ENCODE measurements at regions not wholly inside any gene's neighbourhood (a gene's known extent, or its start where the extent isn't known, plus 50 kb on each side); places are given as distances from the start of the nearest gene placed in this dataset.
"Not testable (repeated sequence)": the region's sequence is repeated elsewhere in the genome, so short reads cannot be mapped to it uniquely, and the experiment has no call there.

DNA sequence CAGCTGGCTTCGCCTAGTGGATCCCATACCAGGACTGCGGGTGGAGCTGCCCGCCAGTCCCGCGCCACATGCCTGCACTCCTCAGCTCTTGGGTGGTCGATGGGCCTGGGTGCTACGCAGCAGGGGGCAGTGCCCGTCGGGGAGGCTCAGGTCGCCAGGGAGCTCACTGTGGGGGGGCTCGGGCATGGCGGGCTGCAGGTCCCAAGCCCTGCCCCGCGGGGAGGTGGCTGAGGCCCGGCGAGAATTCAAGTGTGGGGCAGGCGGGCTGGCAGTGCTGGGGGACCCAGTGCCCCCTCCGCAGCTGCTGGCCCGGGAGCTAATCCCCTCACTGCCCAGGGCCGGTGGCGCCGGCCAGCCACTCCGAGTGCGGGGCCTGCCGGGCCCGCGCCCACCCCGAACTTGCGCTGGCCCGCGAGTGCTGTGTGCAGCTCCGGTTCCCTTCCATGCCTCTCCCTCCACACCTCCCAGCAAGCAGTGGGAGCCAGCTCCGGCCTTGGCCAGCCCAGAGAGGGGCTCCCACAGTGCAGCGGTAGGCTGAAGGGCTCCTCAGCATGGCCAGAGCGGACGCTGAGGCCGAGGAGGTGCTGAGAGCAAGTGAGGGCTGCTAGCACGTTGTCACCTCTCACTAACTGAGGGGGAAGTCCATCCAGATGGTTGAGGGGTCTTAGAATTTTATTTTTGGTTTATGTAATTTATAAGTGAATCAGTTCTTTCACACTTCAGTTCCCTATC is 85.2 kb upstream of the HMCN1 start:
- Histone ChIP-seq H3K79me1 (ENCODE audit: low read length) (no peaks in the 10 kb centered on the region), H3K56ac (ENCODE audit: low read length) (no peak overlapping the region), H3K18ac (ENCODE audit: low read length) (no peak overlapping the region), H2BK5ac (ENCODE audit: low read length) (no peak overlapping the region), H2BK120ac (ENCODE audit: low read depth, low read length) (no peak overlapping the region), H3K36me3 (ENCODE audit: control insufficient read depth, insufficient read depth, low read length) (no peaks in the 10 kb centered on the region), H3K4ac (ENCODE audit: low read depth, low read length) (no peak overlapping the region), H3K27ac (ENCODE audit: low read depth, low read length) (no peak overlapping the region), H3K23ac (ENCODE audit: low read length) (no peak overlapping the region), H2BK15ac (replicated peaks; ENCODE audit: low read depth) (no peak overlapping the region), H3K79me2 (ENCODE audit: control insufficient read depth, insufficient read depth, low read length) (no peaks in the 10 kb centered on the region), H4K8ac (ENCODE audit: low read depth, low read length) (no peak overlapping the region), H3K9ac (ENCODE audit: low read length) (no peak overlapping the region), H3K27me3 (ENCODE audit: insufficient read depth, low read length, poor library complexity) (no peaks in the 10 kb centered on the region), H3K4me3 (ENCODE audit: low read length) (no peak overlapping the region), H3K4me2 (ENCODE audit: low read length) (no peak overlapping the region), H3K4me1 (ENCODE audit: control insufficient read depth, low read depth, low read length) (no peaks in the 10 kb centered on the region), H2AK5ac (ENCODE audit: low read length) (no peak overlapping the region), H4K5ac (ENCODE audit: low read length) (no peak overlapping the region)
- WGBS (ENCODE audit: extremely low coverage, insufficient coverage, low lambda C conversion rate), result no CpG with 5 or more reads among the region's 38 CpGs
- DNase-seq, result no peak

DNA sequence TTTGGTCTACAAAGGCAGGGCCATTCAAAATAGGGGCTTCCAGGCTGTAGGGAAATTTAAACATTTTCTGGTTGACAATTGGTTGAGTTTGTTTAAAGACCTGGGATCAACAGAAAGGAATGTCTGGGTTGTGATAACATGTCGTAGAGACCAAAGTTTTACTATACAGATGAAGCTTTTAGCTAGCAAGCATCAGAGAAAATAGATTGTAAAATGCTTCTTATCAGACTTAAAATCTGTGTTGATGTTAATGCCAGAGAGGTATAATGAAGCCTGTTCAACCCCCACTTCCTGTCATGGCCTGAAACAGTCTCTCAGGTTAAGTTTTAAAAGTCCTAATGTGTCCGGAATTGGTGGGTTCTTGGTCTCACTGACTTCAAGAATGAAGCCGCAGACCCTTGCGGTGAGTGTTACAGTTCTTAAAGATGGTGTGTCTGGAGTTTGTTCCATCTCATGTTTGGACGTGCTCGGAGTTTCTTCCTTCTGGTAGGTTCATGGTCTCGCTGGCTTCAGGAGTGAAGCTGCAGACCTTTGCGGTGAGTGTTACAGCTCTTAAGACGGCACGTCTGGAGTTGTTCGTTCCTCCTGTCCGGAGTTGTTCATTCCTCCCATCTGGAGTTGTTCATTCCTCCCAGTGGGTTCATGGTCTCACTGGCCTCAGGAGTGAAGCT is 86.5 kb upstream of the HMCN1 start:
- not testable (repeated sequence) for H3K36me3 ChIP-seq (ENCODE audit: control insufficient read depth, insufficient read depth, low read length); H3K4me2 ChIP-seq (ENCODE audit: low read length); H3K79me1 ChIP-seq (ENCODE audit: low read length); H2AK5ac ChIP-seq (ENCODE audit: low read length); DNase-seq; H3K4me1 ChIP-seq (ENCODE audit: control insufficient read depth, low read depth, low read length); H3K23ac ChIP-seq (ENCODE audit: low read length); H3K9ac ChIP-seq (ENCODE audit: low read length); H2BK15ac ChIP-seq (replicated peaks; ENCODE audit: low read depth); H4K5ac ChIP-seq (ENCODE audit: low read length); H3K27me3 ChIP-seq (ENCODE audit: insufficient read depth, low read length, poor library complexity); H4K8ac ChIP-seq (ENCODE audit: low read depth, low read length); H3K79me2 ChIP-seq (ENCODE audit: control insufficient read depth, insufficient read depth, low read length); H3K4me3 ChIP-seq (ENCODE audit: low read length)
- Histone ChIP-seq H3K56ac (ENCODE audit: low read length) (peak overlapping the region; percentile 51), H2BK120ac (ENCODE audit: low read depth, low read length) (peak overlapping the region; percentile 73), H2BK5ac (ENCODE audit: low read length) (peak overlapping the region; percentile 55), H3K18ac (ENCODE audit: low read length) (peak overlapping the region; percentile 71), H3K27ac (ENCODE audit: low read depth, low read length) (peak overlapping the region; percentile 73), H3K4ac (ENCODE audit: low read depth, low read length) (peak overlapping the region; percentile 52)
- no CpG with 5 or more reads among the region's 12 CpGs for WGBS (ENCODE audit: extremely low coverage, insufficient coverage, low lambda C conversion rate)

DNA sequence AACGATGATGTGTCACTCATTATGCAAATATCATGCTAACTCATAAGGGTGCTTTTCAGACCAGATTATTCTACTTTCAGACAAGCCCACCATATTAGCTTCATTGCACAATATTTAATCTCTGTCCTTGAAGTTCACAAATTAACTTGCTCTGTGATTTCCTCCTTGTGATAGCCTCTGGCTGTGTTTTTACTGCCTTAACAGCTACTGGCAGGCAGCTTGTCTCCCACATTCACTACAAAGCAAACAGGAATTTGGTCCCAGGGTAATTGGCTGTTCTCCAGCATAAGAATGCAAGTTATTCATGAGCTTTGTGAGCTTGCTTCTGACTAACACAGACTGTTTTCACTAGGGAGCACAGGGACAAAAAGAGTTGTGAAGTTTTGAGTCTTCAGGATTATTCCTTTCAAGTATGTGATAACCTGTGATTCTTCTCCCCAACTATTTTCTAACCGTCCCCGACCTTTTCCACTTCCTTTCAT is 87.9 kb upstream of the HMCN1 start:
- Histone ChIP-seq H3K27me3 (ENCODE audit: insufficient read depth, low read length, poor library complexity) (no peaks in the 10 kb centered on the region), H2BK120ac (ENCODE audit: low read depth, low read length) (no peak overlapping the region), H3K23ac (ENCODE audit: low read length) (no peak overlapping the region), H2BK15ac (replicated peaks; ENCODE audit: low read depth) (no peak overlapping the region), H2AK5ac (ENCODE audit: low read length) (no peak overlapping the region), H4K8ac (ENCODE audit: low read depth, low read length) (no peak overlapping the region), H3K9ac (ENCODE audit: low read length) (no peak overlapping the region), H2BK5ac (ENCODE audit: low read length) (no peak overlapping the region), H3K56ac (ENCODE audit: low read length) (no peak overlapping the region), H3K4me3 (ENCODE audit: low read length) (no peak overlapping the region), H3K27ac (ENCODE audit: low read depth, low read length) (peak overlapping the region; percentile 66), H3K4me1 (ENCODE audit: control insufficient read depth, low read depth, low read length) (no peaks in the 10 kb centered on the region), H3K36me3 (ENCODE audit: control insufficient read depth, insufficient read depth, low read length) (no peaks in the 10 kb centered on the region), H3K4me2 (ENCODE audit: low read length) (no peak overlapping the region), H3K79me1 (ENCODE audit: low read length) (no peaks in the 10 kb centered on the region), H3K18ac (ENCODE audit: low read length) (no peak overlapping the region), H4K5ac (ENCODE audit: low read length) (no peak overlapping the region), H3K79me2 (ENCODE audit: control insufficient read depth, insufficient read depth, low read length) (no peaks in the 10 kb centered on the region), H3K4ac (ENCODE audit: low read depth, low read length) (no peak overlapping the region)
- WGBS (ENCODE audit: extremely low coverage, insufficient coverage, low lambda C conversion rate), result no CpG with 5 or more reads among the region's 3 CpGs
- DNase-seq, result peak; percentile 99

DNA sequence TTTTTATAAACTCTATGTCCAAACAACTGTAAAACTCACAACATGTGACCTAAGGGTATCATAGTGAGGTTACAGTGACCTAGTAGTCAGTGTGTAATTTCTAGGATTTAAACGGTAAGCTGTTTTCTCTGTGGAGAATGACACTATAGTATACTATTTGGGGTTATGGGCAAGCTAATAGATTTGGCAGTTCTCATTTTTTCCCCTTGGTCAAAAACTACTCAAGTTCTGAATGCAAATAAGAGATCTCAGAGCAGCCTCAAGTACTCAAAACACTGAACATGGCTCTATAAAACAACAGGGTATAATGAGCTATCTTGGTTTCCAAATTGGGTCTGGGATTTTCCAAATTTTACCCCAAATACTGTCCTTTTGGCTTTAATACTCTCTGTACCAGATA is 88.5 kb upstream of the HMCN1 start:
- no peak overlapping the region for H3K4me2 ChIP-seq (ENCODE audit: low read length)
- H3K18ac ChIP-seq (ENCODE audit: low read length), result peak overlapping the region; percentile 87
- no peaks in the 10 kb centered on the region for H3K79me1 ChIP-seq (ENCODE audit: low read length)
- no peak overlapping the region for H3K4ac ChIP-seq (ENCODE audit: low read depth, low read length)
- no peaks in the 10 kb centered on the region for H3K27me3 ChIP-seq (ENCODE audit: insufficient read depth, low read length, poor library complexity)
- no peaks in the 10 kb centered on the region for H3K4me1 ChIP-seq (ENCODE audit: control insufficient read depth, low read depth, low read length)
- peak overlapping the region; percentile 97 for H2BK120ac ChIP-seq (ENCODE audit: low read depth, low read length)
- no peak overlapping the region for H3K4me3 ChIP-seq (ENCODE audit: low read length)
- H4K8ac ChIP-seq (ENCODE audit: low read depth, low read length), result no peak overlapping the region
- no peak overlapping the region for H3K23ac ChIP-seq (ENCODE audit: low read length)
- WGBS (ENCODE audit: extremely low coverage, insufficient coverage, low lambda C conversion rate), result no CpG with 5 or more reads among the region's 1 CpG
- H3K56ac ChIP-seq (ENCODE audit: low read length), result peak overlapping the region; percentile 61
- H4K5ac ChIP-seq (ENCODE audit: low read length), result no peak overlapping the region
- no peak overlapping the region for H2AK5ac ChIP-seq (ENCODE audit: low read length)
- peak overlapping the region; percentile 79 for H2BK5ac ChIP-seq (ENCODE audit: low read length)
- H2BK15ac ChIP-seq (replicated peaks; ENCODE audit: low read depth), result peak overlapping the region; percentile 36
- no peaks in the 10 kb centered on the region for H3K79me2 ChIP-seq (ENCODE audit: control insufficient read depth, insufficient read depth, low read length)
- H3K36me3 ChIP-seq (ENCODE audit: control insufficient read depth, insufficient read depth, low read length), result no peaks in the 10 kb centered on the region
- H3K9ac ChIP-seq (ENCODE audit: low read length), result no peak overlapping the region
- peak overlapping the region; percentile 52 for H3K27ac ChIP-seq (ENCODE audit: low read depth, low read length)
- no peak for DNase-seq

DNA sequence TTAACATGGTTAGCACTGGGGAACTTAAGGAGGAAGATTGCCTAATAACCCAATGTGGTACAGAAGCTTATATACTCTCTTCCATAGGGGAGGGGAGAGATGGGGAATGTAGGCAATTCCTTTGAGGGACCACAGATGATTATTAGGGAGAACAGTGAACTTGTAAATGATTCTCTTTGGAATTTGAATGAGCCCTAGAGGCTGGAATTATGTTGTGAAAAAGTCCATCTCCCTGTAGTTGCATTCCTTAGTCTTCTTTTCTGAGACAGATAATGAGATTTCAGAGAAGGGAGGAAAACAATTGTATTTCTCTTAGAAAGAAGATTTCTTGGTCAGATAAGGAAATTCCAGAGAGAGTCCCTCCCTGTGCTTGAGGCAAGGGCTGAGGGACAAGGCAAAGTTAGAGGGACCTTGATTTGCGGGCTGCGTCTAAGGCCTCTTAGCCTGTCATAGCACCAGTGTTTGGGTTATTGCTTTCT is 89.0 kb upstream of the HMCN1 start:
- Histone ChIP-seq H3K27me3 (ENCODE audit: insufficient read depth, low read length, poor library complexity) (no peaks in the 10 kb centered on the region), H2BK15ac (replicated peaks; ENCODE audit: low read depth) (peak overlapping the region; percentile 36), H3K79me2 (ENCODE audit: control insufficient read depth, insufficient read depth, low read length) (no peaks in the 10 kb centered on the region), H3K4ac (ENCODE audit: low read depth, low read length) (no peak overlapping the region), H4K8ac (ENCODE audit: low read depth, low read length) (no peak overlapping the region), H3K4me1 (ENCODE audit: control insufficient read depth, low read depth, low read length) (no peaks in the 10 kb centered on the region), H3K36me3 (ENCODE audit: control insufficient read depth, insufficient read depth, low read length) (no peaks in the 10 kb centered on the region), H3K4me3 (ENCODE audit: low read length) (no peak overlapping the region), H3K18ac (ENCODE audit: low read length) (peak overlapping the region; percentile 84), H3K9ac (ENCODE audit: low read length) (no peak overlapping the region), H3K23ac (ENCODE audit: low read length) (no peak overlapping the region), H2BK120ac (ENCODE audit: low read depth, low read length) (peak overlapping the region; percentile 88), H3K4me2 (ENCODE audit: low read length) (no peak overlapping the region), H3K56ac (ENCODE audit: low read length) (no peak overlapping the region), H2AK5ac (ENCODE audit: low read length) (peak overlapping the region; percentile 6), H3K27ac (ENCODE audit: low read depth, low read length) (peak overlapping the region; percentile 52), H4K5ac (ENCODE audit: low read length) (no peak overlapping the region), H3K79me1 (ENCODE audit: low read length) (no peaks in the 10 kb centered on the region), H2BK5ac (ENCODE audit: low read length) (peak overlapping the region; percentile 55)
- DNase-seq, result peak; percentile 94
- whole genome bisulfite sequencing (ENCODE audit: extremely low coverage, insufficient coverage, low lambda C conversion rate), result no CpG with 5 or more reads among the region's 2 CpGs
